ENCODE measurements at regions not wholly inside any gene's neighbourhood (a gene's known extent, or its start where the extent isn't known, plus 50 kb on each side); places are given as distances from the start of the nearest gene placed in this dataset.

DNA sequence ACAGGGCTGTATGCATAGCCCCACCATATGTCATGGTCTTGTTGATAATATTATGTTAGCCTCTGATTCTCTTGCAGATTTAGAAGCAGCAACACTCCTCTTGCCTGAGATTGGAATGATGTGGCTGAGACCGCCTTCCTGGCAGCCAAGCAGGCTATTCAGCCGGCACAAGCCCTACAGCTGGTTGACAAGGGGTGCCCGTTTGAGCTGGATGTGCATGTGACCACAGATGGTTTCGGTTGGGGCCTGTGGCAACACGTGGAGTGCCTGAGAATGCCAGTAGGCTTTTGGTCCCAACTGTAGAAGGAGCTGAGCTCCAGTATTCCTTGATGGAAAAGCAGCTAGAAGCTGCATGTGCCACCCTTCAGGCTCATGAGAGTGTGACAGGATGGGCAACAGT is 303.6 kb upstream of the POU3F2 start:
- TF ChIP-seq, protein P1, sequence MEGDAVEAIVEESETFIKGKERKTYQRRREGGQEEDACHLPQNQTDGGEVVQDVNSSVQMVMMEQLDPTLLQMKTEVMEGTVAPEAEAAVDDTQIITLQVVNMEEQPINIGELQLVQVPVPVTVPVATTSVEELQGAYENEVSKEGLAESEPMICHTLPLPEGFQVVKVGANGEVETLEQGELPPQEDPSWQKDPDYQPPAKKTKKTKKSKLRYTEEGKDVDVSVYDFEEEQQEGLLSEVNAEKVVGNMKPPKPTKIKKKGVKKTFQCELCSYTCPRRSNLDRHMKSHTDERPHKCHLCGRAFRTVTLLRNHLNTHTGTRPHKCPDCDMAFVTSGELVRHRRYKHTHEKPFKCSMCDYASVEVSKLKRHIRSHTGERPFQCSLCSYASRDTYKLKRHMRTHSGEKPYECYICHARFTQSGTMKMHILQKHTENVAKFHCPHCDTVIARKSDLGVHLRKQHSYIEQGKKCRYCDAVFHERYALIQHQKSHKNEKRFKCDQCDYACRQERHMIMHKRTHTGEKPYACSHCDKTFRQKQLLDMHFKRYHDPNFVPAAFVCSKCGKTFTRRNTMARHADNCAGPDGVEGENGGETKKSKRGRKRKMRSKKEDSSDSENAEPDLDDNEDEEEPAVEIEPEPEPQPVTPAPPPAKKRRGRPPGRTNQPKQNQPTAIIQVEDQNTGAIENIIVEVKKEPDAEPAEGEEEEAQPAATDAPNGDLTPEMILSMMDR (IDR thresholded peaks at IDR 0.05): no peak
- TF ChIP-seq EZH2 (IDR thresholded peaks at IDR 0.05): no peak

Measured in neural progenitor cell (in vitro differentiated cells).